ENCODE measurements at regions not wholly inside any gene's neighbourhood (a gene's known extent, or its start where the extent isn't known, plus 50 kb on each side); places are given as distances from the start of the nearest gene placed in this dataset.

- H3K4me1 ChIP-seq (ENCODE audit: low read length), result no peaks in the 10 kb centered on the region
- no peak overlapping the region for H2AFZ ChIP-seq (ENCODE audit: low read length)
- TF ChIP-seq EZH2 (optimal IDR thresholded peaks at IDR 0.05; ENCODE audit: low read depth, low read length), result no peak
- TF ChIP-seq, protein P1, sequence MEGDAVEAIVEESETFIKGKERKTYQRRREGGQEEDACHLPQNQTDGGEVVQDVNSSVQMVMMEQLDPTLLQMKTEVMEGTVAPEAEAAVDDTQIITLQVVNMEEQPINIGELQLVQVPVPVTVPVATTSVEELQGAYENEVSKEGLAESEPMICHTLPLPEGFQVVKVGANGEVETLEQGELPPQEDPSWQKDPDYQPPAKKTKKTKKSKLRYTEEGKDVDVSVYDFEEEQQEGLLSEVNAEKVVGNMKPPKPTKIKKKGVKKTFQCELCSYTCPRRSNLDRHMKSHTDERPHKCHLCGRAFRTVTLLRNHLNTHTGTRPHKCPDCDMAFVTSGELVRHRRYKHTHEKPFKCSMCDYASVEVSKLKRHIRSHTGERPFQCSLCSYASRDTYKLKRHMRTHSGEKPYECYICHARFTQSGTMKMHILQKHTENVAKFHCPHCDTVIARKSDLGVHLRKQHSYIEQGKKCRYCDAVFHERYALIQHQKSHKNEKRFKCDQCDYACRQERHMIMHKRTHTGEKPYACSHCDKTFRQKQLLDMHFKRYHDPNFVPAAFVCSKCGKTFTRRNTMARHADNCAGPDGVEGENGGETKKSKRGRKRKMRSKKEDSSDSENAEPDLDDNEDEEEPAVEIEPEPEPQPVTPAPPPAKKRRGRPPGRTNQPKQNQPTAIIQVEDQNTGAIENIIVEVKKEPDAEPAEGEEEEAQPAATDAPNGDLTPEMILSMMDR (IDR thresholded peaks at IDR 0.05; ENCODE audit: low read length), result no peak
- TF ChIP-seq EZH2phosphoT487 (IDR thresholded peaks at IDR 0.05; ENCODE audit: low read length), result no peak
- no peaks in the 10 kb centered on the region for H4K20me1 ChIP-seq (ENCODE audit: insufficient read depth, low read length)
- H3K4me2 ChIP-seq (ENCODE audit: low read depth, low read length), result no peak overlapping the region
- no peak overlapping the region for H3K27ac ChIP-seq (ENCODE audit: low read length)
- no peaks in the 10 kb centered on the region for H3K36me3 ChIP-seq (replicated peaks; ENCODE audit: insufficient read depth, low read length)
- H3K9me2 ChIP-seq (replicated peaks; ENCODE audit: insufficient read depth, low read length), result no peaks in the 10 kb centered on the region
- no peaks in the 10 kb centered on the region for H3K79me2 ChIP-seq (ENCODE audit: low read length)
- H3K4me3 ChIP-seq (ENCODE audit: low read length), result no peak overlapping the region
- no peaks in the 10 kb centered on the region for H3F3A ChIP-seq (ENCODE audit: insufficient read depth, low read length)
- no peak for DNase-seq
- no peaks in the 10 kb centered on the region for H3K27me3 ChIP-seq (replicated peaks; ENCODE audit: insufficient read depth, low read length)
- no peaks in the 10 kb centered on the region for H3K9me3 ChIP-seq (replicated peaks; ENCODE audit: insufficient read depth, low read length)
- no peak overlapping the region for H3K9ac ChIP-seq (ENCODE audit: low read length)
Observed at GRCh38 chr6:169035385-169036240, 218.0 kb downstream of the THBS2 start.

GRCh38 chr6:169034516-169035167 is 219.0 kb downstream of the THBS2 start:
- Histone ChIP-seq H3K36me3 (replicated peaks; ENCODE audit: insufficient read depth, low read length) (no peaks in the 10 kb centered on the region), H3K79me2 (ENCODE audit: low read length) (no peaks in the 10 kb centered on the region), H3K9me2 (replicated peaks; ENCODE audit: insufficient read depth, low read length) (no peaks in the 10 kb centered on the region), H3K27me3 (replicated peaks; ENCODE audit: insufficient read depth, low read length) (no peaks in the 10 kb centered on the region), H3F3A (ENCODE audit: insufficient read depth, low read length) (no peaks in the 10 kb centered on the region), H3K9ac (ENCODE audit: low read length) (no peak overlapping the region), H3K27ac (ENCODE audit: low read length) (no peak overlapping the region), H3K4me3 (ENCODE audit: low read length) (no peak overlapping the region), H2AFZ (ENCODE audit: low read length) (no peak overlapping the region), H3K4me2 (ENCODE audit: low read depth, low read length) (no peak overlapping the region), H4K20me1 (ENCODE audit: insufficient read depth, low read length) (no peaks in the 10 kb centered on the region), H3K4me1 (ENCODE audit: low read length) (no peaks in the 10 kb centered on the region), H3K9me3 (replicated peaks; ENCODE audit: insufficient read depth, low read length) (no peaks in the 10 kb centered on the region)
- DNase-seq, result no peak
- no peak for TF ChIP-seq EZH2 (optimal IDR thresholded peaks at IDR 0.05; ENCODE audit: low read depth, low read length)
- TF ChIP-seq, protein P1 (IDR thresholded peaks at IDR 0.05; ENCODE audit: low read length), result no peak
- TF ChIP-seq EZH2phosphoT487 (IDR thresholded peaks at IDR 0.05; ENCODE audit: low read length), result no peak

GRCh38 chr6:169029861-169030260 is 223.8 kb downstream of the THBS2 start:
- TF ChIP-seq, protein P1 (IDR thresholded peaks at IDR 0.05; ENCODE audit: low read length), result no peak
- no peak for TF ChIP-seq EZH2phosphoT487 (IDR thresholded peaks at IDR 0.05; ENCODE audit: low read length)
- no peak for TF ChIP-seq EZH2 (optimal IDR thresholded peaks at IDR 0.05; ENCODE audit: low read depth, low read length)
- H3K79me2 ChIP-seq (ENCODE audit: low read length), result no peaks in the 10 kb centered on the region

More at GRCh38 chr6:169029861-169030260, 223.8 kb downstream of the THBS2 start:
- no peaks in the 10 kb centered on the region for H3K9me3 ChIP-seq (replicated peaks; ENCODE audit: insufficient read depth, low read length)
- H3K9me2 ChIP-seq (replicated peaks; ENCODE audit: insufficient read depth, low read length), result no peaks in the 10 kb centered on the region
- H3K27me3 ChIP-seq (replicated peaks; ENCODE audit: insufficient read depth, low read length), result no peaks in the 10 kb centered on the region
- H3K36me3 ChIP-seq (replicated peaks; ENCODE audit: insufficient read depth, low read length), result no peaks in the 10 kb centered on the region
- no peak overlapping the region for H3K9ac ChIP-seq (ENCODE audit: low read length)
- no peak overlapping the region for H3K27ac ChIP-seq (ENCODE audit: low read length)
- H2AFZ ChIP-seq (ENCODE audit: low read length), result no peak overlapping the region
- no peak overlapping the region for H3K4me3 ChIP-seq (ENCODE audit: low read length)
- H3F3A ChIP-seq (ENCODE audit: insufficient read depth, low read length), result peaks cover 2% of the 10 kb centered on the region; the same call in 1 of the 2 replicates
- H3K4me1 ChIP-seq (ENCODE audit: low read length), result no peaks in the 10 kb centered on the region
- no peak for DNase-seq
- H4K20me1 ChIP-seq (ENCODE audit: insufficient read depth, low read length), result no peaks in the 10 kb centered on the region
- no peak overlapping the region for H3K4me2 ChIP-seq (ENCODE audit: low read depth, low read length)
